Thymus (tissue), 11 donors: ENCODE measurements at regions not wholly inside any gene's neighbourhood (a gene's known extent, or its start where the extent isn't known, plus 50 kb on each side); places are given as distances from the start of the nearest gene placed in this dataset.

Experiments used
- DNase-seq, 9 donors: peaks; one replicate each; pipeline ENCODE4 v3.0.0-alpha.2; 2013; ENCODE audit warnings: low spot score in 9 of 9, low read depth in 6 of 9, missing footprints in 1 of 9
- H3K27ac ChIP-seq, 2 donors: one replicate each; pipeline ENCODE4 v1.5.1; 2013; ENCODE audit warnings: control low read depth in 1 of 2, low read depth in 1 of 2, low read length in 1 of 2, mild to moderate bottlenecking in 1 of 2, moderate library complexity in 1 of 2
- H3K27me3 ChIP-seq, 2 donors: one replicate each; pipeline ENCODE4 v1.5.1; 2013; ENCODE audit warnings: low read length in 1 of 2; ENCODE audit not compliant: control insufficient read depth in 2 of 2, insufficient read depth in 1 of 2
- H3K36me3 ChIP-seq, 2 donors: one replicate each; pipeline ENCODE4 v1.5.1; 2013; ENCODE audit warnings: low read length in 1 of 2, mild to moderate bottlenecking in 1 of 2, moderate library complexity in 1 of 2; ENCODE audit not compliant: control insufficient read depth in 2 of 2, insufficient read depth in 2 of 2
- H3K4me1 ChIP-seq, 2 donors: one replicate each; pipeline ENCODE4 v1.5.1; 2013; ENCODE audit warnings: low read length in 2 of 2; ENCODE audit not compliant: control insufficient read depth in 2 of 2, insufficient read depth in 2 of 2
- H3K4me3 ChIP-seq, 2 donors: one replicate each; pipeline ENCODE4 v1.5.1; 2013; ENCODE audit warnings: low read length in 2 of 2, control low read depth in 1 of 2, mild to moderate bottlenecking in 1 of 2
- H3K9me3 ChIP-seq, 2 donors: one replicate each; pipeline ENCODE4 v1.5.1; 2013; ENCODE audit warnings: low read length in 1 of 2, mild to moderate bottlenecking in 1 of 2; ENCODE audit not compliant: control insufficient read depth in 2 of 2, insufficient read depth in 1 of 2
- WGBS: extraction: QIAGEN DNeasy Blood & Tissue Kit; methylation state at CpG from one replicate; pipeline ENCODE4 v1.1.7; 2013; 5-methylcytosine and 5-hydroxymethylcytosine counted together
- donor health status: healthy.

DNA sequence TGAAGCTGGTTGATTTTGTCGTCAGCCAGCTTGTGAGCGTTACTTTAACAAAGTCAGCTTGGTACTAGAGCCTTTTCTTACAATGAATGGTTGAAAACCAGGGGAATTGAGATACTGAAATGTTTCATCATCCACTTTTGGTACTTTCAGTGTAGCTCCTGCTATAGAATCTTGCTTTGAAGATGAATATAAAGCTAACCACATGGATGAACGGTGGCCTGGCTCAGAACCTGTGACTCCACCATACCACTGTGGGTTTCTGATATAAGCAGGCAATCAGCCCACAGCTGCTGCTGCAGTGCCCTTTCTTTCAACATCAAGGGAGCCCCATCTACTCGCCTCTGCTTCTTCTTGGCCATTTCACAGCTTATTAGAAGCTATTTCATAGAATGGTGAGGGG is 53.2 kb upstream of the GPR45 start:
- H3K27ac ChIP-seq = no peak overlapping the region
- WGBS = 86% methylated on average over 4 of the region's 4 CpGs
- H3K27me3 ChIP-seq = no peaks in the 10 kb centered on the region
- no peak overlapping the region for H3K4me3 ChIP-seq
- H3K36me3 ChIP-seq = no peaks in the 10 kb centered on the region
- DNase-seq = no peak
- H3K9me3 ChIP-seq = no peaks in the 10 kb centered on the region
- H3K4me1 ChIP-seq = no peaks in the 10 kb centered on the region
